DND-41 (cell line): ENCODE measurements at regions not wholly inside any gene's neighbourhood (a gene's known extent, or its start where the extent isn't known, plus 50 kb on each side); places are given as distances from the start of the nearest gene placed in this dataset.

ENCODE experiments used
- ATAC-seq: fragments of 200-7000 bp; cut with Tn5 transposase; 3 replicates; pipeline ENCODE4 v1.9.1; 2021; ENCODE audit warnings: low read depth; ENCODE audit not compliant: insufficient read depth
- DNase-seq: peaks from one replicate; pipeline ENCODE4 v3.0.0-alpha.2; 2020
- H2AFZ ChIP-seq: 2 replicates; pipeline ENCODE4 v1.6.0; 2012; ENCODE audit warnings: low read depth, low read length
- H3K27ac ChIP-seq: 2 replicates; pipeline ENCODE4 v1.5.1; 2012; ENCODE audit warnings: low read length, inconsistent platforms
- H3K27me3 ChIP-seq: fragments of 200-600 bp; sonication (generic); 2 replicates; pipeline ENCODE4 v1.6.0; 2012; ENCODE audit warnings: low read length, mild to moderate bottlenecking, inconsistent platforms; ENCODE audit not compliant: insufficient read depth, poor library complexity
- H3K36me3 ChIP-seq: 2 replicates; pipeline ENCODE4 v1.5.1; 2012; ENCODE audit warnings: low read length, inconsistent platforms; ENCODE audit not compliant: insufficient read depth
- H3K4me1 ChIP-seq: 2 replicates; pipeline ENCODE4 v1.5.1; 2012; ENCODE audit warnings: mild to moderate bottlenecking, low read length; ENCODE audit not compliant: insufficient read depth
- H3K4me2 ChIP-seq: 2 replicates; pipeline ENCODE4 v1.6.0; 2012; ENCODE audit warnings: mild to moderate bottlenecking, moderate library complexity, low read length, inconsistent platforms; ENCODE audit not compliant: insufficient read depth
- H3K4me3 ChIP-seq, 2 experiments: fragments of 200-600 bp in 1 of 2; shearing (Covaris generic) in 1 of 2; 2 replicates each; pipeline ENCODE4 v1.5.1; 2012 to 2016; ENCODE audit warnings: inconsistent platforms in 2 of 2, low read length in 2 of 2, mild to moderate bottlenecking in 2 of 2, low read depth in 1 of 2, moderate library complexity in 1 of 2
- H3K79me2 ChIP-seq: 2 replicates; pipeline ENCODE4 v1.6.0; 2012; ENCODE audit warnings: low read length, inconsistent platforms; ENCODE audit not compliant: insufficient read depth
- H3K9ac ChIP-seq: 2 replicates; pipeline ENCODE4 v1.6.0; 2012; ENCODE audit warnings: low read depth, mild to moderate bottlenecking, inconsistent platforms, low read length, moderate library complexity
- H3K9me3 ChIP-seq: 2 replicates; pipeline ENCODE4 v1.5.1; 2012; ENCODE audit warnings: low read length, moderate library complexity, mild to moderate bottlenecking, inconsistent platforms; ENCODE audit not compliant: insufficient read depth, severe bottlenecking
- H4K20me1 ChIP-seq: 2 replicates; pipeline ENCODE4 v1.6.0; 2012; ENCODE audit warnings: low read length; ENCODE audit not compliant: insufficient read depth
- EZH2 ChIP-seq: IDR thresholded peaks from 3 replicates; pipeline ENCODE4 v1.6.1; 2012; ENCODE audit warnings: borderline replicate concordance, low read depth, mild to moderate bottlenecking, moderate library complexity, low read length, inconsistent platforms; ENCODE audit not compliant: severe bottlenecking
- TF ChIP-seq, protein P1 (sequence below): IDR thresholded peaks from 2 replicates; pipeline ENCODE4 v1.5.1; 2012; ENCODE audit warnings: borderline replicate concordance, low read length, moderate library complexity, mild to moderate bottlenecking; ENCODE audit not compliant: poor library complexity, severe bottlenecking; ENCODE audit errors: extremely low read depth

DNA sequence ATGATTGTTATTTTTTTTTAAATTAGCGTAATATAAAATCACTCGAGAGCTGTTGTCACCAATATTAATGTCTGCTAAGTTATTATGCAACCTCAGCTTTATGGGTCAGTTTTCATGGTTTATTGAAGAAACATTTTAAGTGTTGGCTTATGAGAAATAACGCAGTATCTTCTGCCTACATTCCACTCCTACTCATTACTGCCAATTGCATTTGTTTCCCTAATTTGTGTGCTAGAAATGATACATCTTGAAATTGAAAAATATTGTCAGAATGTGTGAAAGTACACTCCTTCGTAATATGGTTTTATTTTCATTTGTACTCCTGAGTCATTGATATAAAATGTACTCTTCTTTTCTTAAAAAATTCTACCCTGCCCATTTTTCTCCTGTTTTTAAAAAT is 333.3 kb upstream of the HSF2 start:
- H3K9ac ChIP-seq = no peak overlapping the region
- H3K36me3 ChIP-seq = no peaks in the 10 kb centered on the region
- H3K4me2 ChIP-seq = no peak overlapping the region
- no peaks in the 10 kb centered on the region for H3K27me3 ChIP-seq
- H3K27ac ChIP-seq = no peak overlapping the region
- no peaks in the 10 kb centered on the region for H3K9me3 ChIP-seq
- no peak for DNase-seq
- H2AFZ ChIP-seq = no peak overlapping the region
- no peak overlapping the region for H3K4me3 ChIP-seq
- no peaks in the 10 kb centered on the region for H3K4me1 ChIP-seq
- no peak for ATAC-seq
- H3K79me2 ChIP-seq = no peaks in the 10 kb centered on the region
- TF ChIP-seq EZH2 = no peak
- TF ChIP-seq, protein P1, sequence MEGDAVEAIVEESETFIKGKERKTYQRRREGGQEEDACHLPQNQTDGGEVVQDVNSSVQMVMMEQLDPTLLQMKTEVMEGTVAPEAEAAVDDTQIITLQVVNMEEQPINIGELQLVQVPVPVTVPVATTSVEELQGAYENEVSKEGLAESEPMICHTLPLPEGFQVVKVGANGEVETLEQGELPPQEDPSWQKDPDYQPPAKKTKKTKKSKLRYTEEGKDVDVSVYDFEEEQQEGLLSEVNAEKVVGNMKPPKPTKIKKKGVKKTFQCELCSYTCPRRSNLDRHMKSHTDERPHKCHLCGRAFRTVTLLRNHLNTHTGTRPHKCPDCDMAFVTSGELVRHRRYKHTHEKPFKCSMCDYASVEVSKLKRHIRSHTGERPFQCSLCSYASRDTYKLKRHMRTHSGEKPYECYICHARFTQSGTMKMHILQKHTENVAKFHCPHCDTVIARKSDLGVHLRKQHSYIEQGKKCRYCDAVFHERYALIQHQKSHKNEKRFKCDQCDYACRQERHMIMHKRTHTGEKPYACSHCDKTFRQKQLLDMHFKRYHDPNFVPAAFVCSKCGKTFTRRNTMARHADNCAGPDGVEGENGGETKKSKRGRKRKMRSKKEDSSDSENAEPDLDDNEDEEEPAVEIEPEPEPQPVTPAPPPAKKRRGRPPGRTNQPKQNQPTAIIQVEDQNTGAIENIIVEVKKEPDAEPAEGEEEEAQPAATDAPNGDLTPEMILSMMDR = no peak
- no peaks in the 10 kb centered on the region for H4K20me1 ChIP-seq

DNA sequence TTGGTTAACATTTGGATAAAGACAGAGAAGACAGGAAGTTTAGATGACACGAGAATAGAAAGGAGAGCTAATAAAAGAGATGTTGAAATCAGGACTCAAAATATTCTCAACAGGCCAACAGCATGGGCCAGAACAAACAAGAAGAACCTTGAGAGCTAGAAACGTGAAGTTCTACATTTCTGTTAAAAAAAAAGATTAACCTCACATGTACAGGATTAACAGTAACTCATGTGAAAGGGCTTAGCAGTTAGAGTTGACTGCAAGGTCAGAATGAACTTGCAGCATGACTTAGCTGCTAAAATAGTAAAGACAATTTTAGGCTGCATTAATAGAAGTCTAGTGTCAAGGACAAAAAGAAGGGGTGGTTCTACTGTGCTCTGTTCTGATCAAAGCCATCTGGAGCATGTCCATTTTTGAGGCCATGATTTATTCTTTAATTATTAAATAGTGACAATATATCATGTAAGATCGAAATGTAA is 331.1 kb upstream of the HSF2 start:
- Histone ChIP-seq H3K36me3 (no peaks in the 10 kb centered on the region), H3K4me3 (no peak overlapping the region), H3K9ac (no peak overlapping the region), H3K4me1 (no peaks in the 10 kb centered on the region), H3K9me3 (no peaks in the 10 kb centered on the region), H3K4me2 (no peak overlapping the region), H2AFZ (no peak overlapping the region), H3K79me2 (no peaks in the 10 kb centered on the region), H4K20me1 (no peaks in the 10 kb centered on the region), H3K27me3 (no peaks in the 10 kb centered on the region), H3K27ac (no peak overlapping the region)
- no peak for ATAC-seq
- TF ChIP-seq, protein P1 = no peak
- no peak for TF ChIP-seq EZH2
- DNase-seq = no peak

DNA sequence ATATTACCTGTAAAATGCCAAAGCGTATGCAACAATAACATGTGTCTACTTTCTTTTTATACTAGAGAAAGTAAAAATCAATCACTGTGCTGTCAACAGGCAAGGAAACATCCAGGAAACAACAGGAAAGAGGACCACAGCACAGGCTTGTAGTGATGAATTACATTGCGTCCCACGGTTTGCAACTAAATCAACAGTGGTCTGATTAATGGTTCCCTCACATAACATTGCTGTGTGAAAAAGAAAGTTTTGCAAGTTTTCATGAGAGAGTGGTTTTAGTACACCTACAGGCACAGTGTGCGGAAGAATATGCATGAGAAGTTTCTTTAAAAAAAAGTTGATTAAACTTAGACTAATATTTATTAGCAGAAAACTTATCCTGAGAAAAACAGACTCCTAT is 329.5 kb upstream of the HSF2 start:
- H3K27ac ChIP-seq = no peak overlapping the region

More for the DNA sequence above, 329.5 kb upstream of the HSF2 start:
- H3K4me2 ChIP-seq = no peak overlapping the region
- H3K4me1 ChIP-seq = no peaks in the 10 kb centered on the region
- H3K9ac ChIP-seq = no peak overlapping the region
- H2AFZ ChIP-seq = no peak overlapping the region
- no peak for ATAC-seq
- H4K20me1 ChIP-seq = no peaks in the 10 kb centered on the region
- TF ChIP-seq, protein P1 = no peak
- TF ChIP-seq EZH2 = no peak
- no peaks in the 10 kb centered on the region for H3K79me2 ChIP-seq
- H3K36me3 ChIP-seq = no peaks in the 10 kb centered on the region
- no peak for DNase-seq
- no peak overlapping the region for H3K4me3 ChIP-seq
- no peaks in the 10 kb centered on the region for H3K9me3 ChIP-seq
- H3K27me3 ChIP-seq = no peaks in the 10 kb centered on the region
